ENCODE measurements at regions not wholly inside any gene's neighbourhood (a gene's known extent, or its start where the extent isn't known, plus 50 kb on each side); places are given as distances from the start of the nearest gene placed in this dataset.

- TF ChIP-seq EP300 (IDR thresholded peaks at IDR 0.05; ENCODE audit: borderline replicate concordance in 1 of 2, low read depth in 1 of 2, low read length in 1 of 2) (no peak), RAD21 (IDR thresholded peaks at IDR 0.05; ENCODE audit: low read length) (peak; percentile 54), FOSL2 (IDR thresholded peaks at IDR 0.05; ENCODE audit: borderline replicate concordance, low read depth) (no peak), CTCF (IDR thresholded peaks at IDR 0.05) (peak; percentile 60), POLR2AphosphoS5 (IDR thresholded peaks at IDR 0.05; ENCODE audit: low read depth, low read length) (no peak)
These were observed 288.2 kb upstream of the TMPO start (continued) for GRCh38 chr12:98227162-98227561.

DNA sequence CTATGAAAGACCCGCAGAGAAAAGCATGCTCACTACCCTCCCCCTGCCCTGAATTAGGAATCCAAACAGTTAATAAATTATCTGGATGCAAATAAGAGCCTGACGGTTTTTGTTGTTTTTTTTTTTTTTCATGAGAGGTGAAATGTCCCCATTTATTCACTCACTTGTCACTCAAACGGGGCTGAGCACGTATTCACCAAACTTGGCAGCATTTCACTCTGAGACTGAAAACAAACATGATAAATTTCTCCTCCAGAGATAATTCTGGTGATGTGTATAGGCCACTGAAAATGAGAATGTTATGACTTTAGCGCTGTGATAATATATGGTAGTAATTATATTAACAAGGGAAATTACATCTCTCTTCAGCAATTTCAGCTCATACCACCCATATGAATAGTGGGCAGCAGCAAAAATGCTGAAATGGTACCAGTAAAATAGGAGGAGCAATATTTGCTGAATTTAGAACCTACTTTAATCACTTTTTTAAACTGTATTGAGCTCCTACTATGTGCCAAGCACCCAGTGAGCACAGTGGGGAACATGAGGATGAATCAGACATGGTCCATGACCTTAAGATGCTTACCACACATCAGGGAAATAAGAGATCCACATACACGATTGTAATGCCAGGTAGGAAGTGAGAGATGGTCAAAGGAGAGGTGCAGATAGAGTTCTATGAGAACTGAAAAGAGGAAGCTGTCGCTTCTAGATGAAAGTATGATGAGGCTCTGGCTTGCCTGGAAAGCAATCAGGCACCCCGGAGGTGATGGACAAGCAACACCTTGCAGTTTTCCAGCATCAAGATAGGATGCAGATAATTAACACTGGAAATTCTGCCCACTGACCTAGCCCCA, 286.5 kb upstream of the TMPO start:
- POLR2A ChIA-PET = no interaction called here

GRCh38 chr12:98229540-98229924, 285.9 kb upstream of the TMPO start:
- no peak overlapping the region for H3K27ac ChIP-seq (ENCODE audit: low read depth in 2 of 2, low read length in 1 of 2)
- no peaks in the 10 kb centered on the region for H3K9me2 ChIP-seq
- H2AFZ ChIP-seq (ENCODE audit: low read depth) = no peak overlapping the region
- no peaks in the 10 kb centered on the region for H3K4me1 ChIP-seq (ENCODE audit: control insufficient read depth in 1 of 2, insufficient read depth in 2 of 2, low read depth in 1 of 2, low read length in 1 of 2)
- H3K36me3 ChIP-seq (replicated peaks in 1 of 2; ENCODE audit: control insufficient read depth in 1 of 2, insufficient read depth in 2 of 2, low read length in 1 of 2) = no peaks in the 10 kb centered on the region
- H3F3A ChIP-seq (replicated peaks; ENCODE audit: insufficient read depth) = no peaks in the 10 kb centered on the region
- H3K27me3 ChIP-seq (ENCODE audit: insufficient read depth) = no peaks in the 10 kb centered on the region
- no peaks in the 10 kb centered on the region for H4K20me1 ChIP-seq (ENCODE audit: insufficient read depth)
- DNase-seq = no peak
- H3K4me2 ChIP-seq = no peak overlapping the region
- WGBS (ENCODE audit: low lambda C conversion rate) = 68% methylated on average over 2 of the region's 2 CpGs
- H3K79me2 ChIP-seq (ENCODE audit: insufficient read depth) = no peaks in the 10 kb centered on the region
- CTCF ChIA-PET = no interaction called here
- no peak overlapping the region for H3K9ac ChIP-seq
- no peaks in the 10 kb centered on the region for H3K9me3 ChIP-seq
- no peak overlapping the region for H3K4me3 ChIP-seq (ENCODE audit: low read depth in 2 of 2, low read length in 1 of 2)
- POLR2A ChIA-PET = no interaction called here
- TF ChIP-seq CHD2 (IDR thresholded peaks at IDR 0.05; ENCODE audit: low read length, partially characterized antibody) = no peak
- TF ChIP-seq RFX5 (IDR thresholded peaks at IDR 0.05; ENCODE audit: low read length) = no peak
- TF ChIP-seq EZH2phosphoT487 (IDR thresholded peaks at IDR 0.05; ENCODE audit: borderline replicate concordance, low read depth) = no peak
- no peak for TF ChIP-seq REST (IDR thresholded peaks at IDR 0.05; ENCODE audit: low read depth, low read length)
- TF ChIP-seq, protein P1, sequence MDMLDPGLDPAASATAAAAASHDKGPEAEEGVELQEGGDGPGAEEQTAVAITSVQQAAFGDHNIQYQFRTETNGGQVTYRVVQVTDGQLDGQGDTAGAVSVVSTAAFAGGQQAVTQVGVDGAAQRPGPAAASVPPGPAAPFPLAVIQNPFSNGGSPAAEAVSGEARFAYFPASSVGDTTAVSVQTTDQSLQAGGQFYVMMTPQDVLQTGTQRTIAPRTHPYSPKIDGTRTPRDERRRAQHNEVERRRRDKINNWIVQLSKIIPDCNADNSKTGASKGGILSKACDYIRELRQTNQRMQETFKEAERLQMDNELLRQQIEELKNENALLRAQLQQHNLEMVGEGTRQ (IDR thresholded peaks at IDR 0.05; ENCODE audit: borderline replicate concordance, low read depth, low read length) = no peak
- TF ChIP-seq FOXJ3 (CRISPR knock-in tag; IDR thresholded peaks at IDR 0.05) = no peak
- no peak for TF ChIP-seq RCOR1 (IDR thresholded peaks at IDR 0.05; ENCODE audit: low read length)
- TF ChIP-seq SMC3 (IDR thresholded peaks at IDR 0.05; ENCODE audit: low read depth, low read length) = no peak
- no peak for TF ChIP-seq PBX3 (IDR thresholded peaks at IDR 0.05)
- TF ChIP-seq, protein P2, sequence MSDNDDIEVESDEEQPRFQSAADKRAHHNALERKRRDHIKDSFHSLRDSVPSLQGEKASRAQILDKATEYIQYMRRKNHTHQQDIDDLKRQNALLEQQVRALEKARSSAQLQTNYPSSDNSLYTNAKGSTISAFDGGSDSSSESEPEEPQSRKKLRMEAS (IDR thresholded peaks at IDR 0.05; ENCODE audit: low read depth) = no peak
- TF ChIP-seq ELF1 (IDR thresholded peaks at IDR 0.05) = no peak
- TF ChIP-seq FOXM1 (IDR thresholded peaks at IDR 0.05; ENCODE audit: low read depth) = no peak
- no peak for TF ChIP-seq NFIC (IDR thresholded peaks at IDR 0.05; ENCODE audit: borderline replicate concordance)

More for the DNA sequence above, 286.5 kb upstream of the TMPO start:
- TF ChIP-seq ELF1 (IDR thresholded peaks at IDR 0.05) = no peak
- DNase-seq = no peak
- Histone ChIP-seq H3K79me2 (ENCODE audit: insufficient read depth) (no peaks in the 10 kb centered on the region), H3K4me1 (ENCODE audit: control insufficient read depth in 1 of 2, insufficient read depth in 2 of 2, low read depth in 1 of 2, low read length in 1 of 2) (no peaks in the 10 kb centered on the region), H3K27ac (ENCODE audit: low read depth in 2 of 2, low read length in 1 of 2) (no peak overlapping the region), H3K4me3 (ENCODE audit: low read depth in 2 of 2, low read length in 1 of 2) (no peak overlapping the region), H3K27me3 (ENCODE audit: insufficient read depth) (no peaks in the 10 kb centered on the region), H4K20me1 (ENCODE audit: insufficient read depth) (no peaks in the 10 kb centered on the region), H3K9ac (no peak overlapping the region), H3K9me3 (no peaks in the 10 kb centered on the region), H3K36me3 (replicated peaks in 1 of 2; ENCODE audit: control insufficient read depth in 1 of 2, insufficient read depth in 2 of 2, low read length in 1 of 2) (no peaks in the 10 kb centered on the region), H3K9me2 (no peaks in the 10 kb centered on the region), H3F3A (replicated peaks; ENCODE audit: insufficient read depth) (no peaks in the 10 kb centered on the region), H2AFZ (ENCODE audit: low read depth) (no peak overlapping the region), H3K4me2 (no peak overlapping the region)
- CTCF ChIA-PET = interaction anchor here (1.1 kb wide), 1 partner anchor 145 kb away, joined by 3 read pairs; no protein-coding TSS in a partner anchor
- 53% methylated on average over 8 of the region's 8 CpGs for WGBS (ENCODE audit: low lambda C conversion rate)

Data from SK-N-SH (cell line).